Mesendoderm (in vitro differentiated cells): ENCODE measurements at regions not wholly inside any gene's neighbourhood (a gene's known extent, or its start where the extent isn't known, plus 50 kb on each side); places are given as distances from the start of the nearest gene placed in this dataset.
A peak's percentile ranks its signal among the peaks of the same experiment; 100 is the strongest.
"Not testable (repeated sequence)": the region's sequence is repeated elsewhere in the genome, so short reads cannot be mapped to it uniquely, and the experiment has no call there.

Experiments
- DNase-seq: peaks from one replicate; pipeline ENCODE4 v3.0.0; 2013
- H2AK5ac ChIP-seq: 2 replicates; pipeline ENCODE4 v1.6.1; 2013; ENCODE audit warnings: low read length, inconsistent platforms
- H2BK120ac ChIP-seq: 2 replicates; pipeline ENCODE4 v1.6.1; 2013; ENCODE audit warnings: low read depth, mild to moderate bottlenecking, low read length, moderate library complexity, mixed read lengths
- H2BK15ac ChIP-seq: replicated peaks from 2 replicates; pipeline ENCODE4 v1.6.1; 2013; ENCODE audit warnings: low read depth, mild to moderate bottlenecking, moderate library complexity
- H2BK5ac ChIP-seq: 2 replicates; pipeline ENCODE4 v1.6.1; 2013; ENCODE audit warnings: low read length, inconsistent platforms
- H3K18ac ChIP-seq: 2 replicates; pipeline ENCODE4 v1.6.1; 2013; ENCODE audit warnings: mild to moderate bottlenecking, low read length, mixed read lengths
- H3K23ac ChIP-seq: one replicate; pipeline ENCODE4 v1.6.1; 2013; ENCODE audit warnings: low read length
- H3K27ac ChIP-seq: 2 replicates; pipeline ENCODE4 v1.5.1; 2013; ENCODE audit warnings: low read depth, mild to moderate bottlenecking, inconsistent platforms, low read length, moderate library complexity
- H3K27me3 ChIP-seq: 2 replicates; pipeline ENCODE4 v1.6.1; 2013; ENCODE audit warnings: low read length, control low read depth, mild to moderate bottlenecking, inconsistent platforms; ENCODE audit not compliant: insufficient read depth, poor library complexity
- H3K36me3 ChIP-seq: 2 replicates; pipeline ENCODE4 v1.6.1; 2013; ENCODE audit warnings: low read length, inconsistent platforms; ENCODE audit not compliant: control insufficient read depth, insufficient read depth
- H3K4ac ChIP-seq: one replicate; pipeline ENCODE4 v1.6.1; 2013; ENCODE audit warnings: low read depth, mild to moderate bottlenecking, low read length, moderate library complexity
- H3K4me1 ChIP-seq: 2 replicates; pipeline ENCODE4 v1.6.1; 2013; ENCODE audit warnings: low read depth, low read length, inconsistent platforms; ENCODE audit not compliant: control insufficient read depth
- H3K4me2 ChIP-seq: 2 replicates; pipeline ENCODE4 v1.6.1; 2013; ENCODE audit warnings: low read length
- H3K4me3 ChIP-seq: 2 replicates; pipeline ENCODE4 v1.5.1; 2013; ENCODE audit warnings: mild to moderate bottlenecking, low read length
- H3K56ac ChIP-seq: one replicate; pipeline ENCODE4 v1.6.1; 2013; ENCODE audit warnings: low read length
- H3K79me1 ChIP-seq: 2 replicates; pipeline ENCODE4 v1.6.1; 2013; ENCODE audit warnings: low read length, inconsistent platforms
- H3K79me2 ChIP-seq: 2 replicates; pipeline ENCODE4 v1.6.1; 2013; ENCODE audit warnings: mild to moderate bottlenecking, low read length; ENCODE audit not compliant: control insufficient read depth, insufficient read depth
- H3K9ac ChIP-seq: 2 replicates; pipeline ENCODE4 v1.6.1; 2013; ENCODE audit warnings: low read length, inconsistent platforms
- H4K5ac ChIP-seq: one replicate; pipeline ENCODE4 v1.6.1; 2013; ENCODE audit warnings: low read length
- H4K8ac ChIP-seq: one replicate; pipeline ENCODE4 v1.6.1; 2013; ENCODE audit warnings: low read depth, mild to moderate bottlenecking, control low read depth, low read length, moderate library complexity
- WGBS: extraction: QIAGEN DNeasy Blood & Tissue Kit; methylation state at CpG from one replicate; pipeline ENCODE4 v1.1.7; 2013; ENCODE audit warnings: low lambda C conversion rate, missing lambda C conversion rate; ENCODE audit not compliant: insufficient coverage; ENCODE audit errors: extremely low coverage; 5-methylcytosine and 5-hydroxymethylcytosine counted together

DNA sequence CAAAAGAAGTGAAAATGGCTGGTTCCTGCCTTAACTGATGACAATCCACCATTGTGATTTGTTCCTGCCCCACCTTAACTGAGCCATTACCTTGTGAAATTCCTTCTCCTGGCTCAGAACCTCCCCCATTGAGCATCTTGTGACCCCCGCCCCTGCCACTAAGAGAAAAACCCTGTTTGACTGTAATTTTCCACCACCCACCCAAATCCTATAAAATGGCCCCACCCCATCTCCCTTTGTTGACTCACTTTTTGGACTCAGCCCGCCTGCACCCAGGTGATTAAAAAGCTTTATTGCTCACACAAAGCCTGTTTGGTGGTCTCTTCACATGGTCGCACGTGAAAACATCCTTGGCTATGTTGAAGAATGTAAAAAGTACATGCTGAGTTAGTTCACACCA is 197.6 kb upstream of the FBN2 start:
- H3K79me2 ChIP-seq, H4K5ac ChIP-seq, H2AK5ac ChIP-seq, H4K8ac ChIP-seq, H2BK15ac ChIP-seq, H2BK5ac ChIP-seq, H3K27me3 ChIP-seq, H2BK120ac ChIP-seq, H3K4me1 ChIP-seq, H3K4me2 ChIP-seq, H3K56ac ChIP-seq, DNase-seq, H3K4ac ChIP-seq, H3K79me1 ChIP-seq, H3K9ac ChIP-seq, H3K36me3 ChIP-seq, H3K27ac ChIP-seq, H3K18ac ChIP-seq, H3K23ac ChIP-seq, H3K4me3 ChIP-seq: not testable (repeated sequence)
- WGBS = no CpG with 5 or more reads among the region's 4 CpGs

DNA sequence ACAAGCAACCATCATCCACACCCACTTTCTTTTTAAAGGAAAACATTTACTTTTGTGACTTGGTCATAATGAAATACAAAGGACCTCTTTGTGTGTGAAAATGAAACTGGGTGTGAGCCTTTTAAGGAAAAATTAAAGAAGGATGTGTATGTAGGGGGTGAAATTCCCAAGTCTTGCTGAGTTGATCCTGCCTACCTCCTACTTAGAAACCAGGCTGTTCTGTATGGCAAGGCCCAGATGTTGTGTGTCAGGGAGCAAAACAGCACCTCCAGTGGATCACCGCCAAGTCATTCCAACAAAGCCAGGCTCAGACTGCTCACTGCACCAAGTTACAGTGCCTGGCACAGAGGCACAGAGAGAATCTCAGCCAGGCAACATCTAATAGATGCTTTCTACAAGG is 198.5 kb upstream of the FBN2 start:
- peak; percentile 18 for DNase-seq
- Histone ChIP-seq H2BK120ac (no peak overlapping the region), H3K4ac (no peak overlapping the region), H2BK15ac (no peak overlapping the region), H3K56ac (no peak overlapping the region), H3K9ac (no peak overlapping the region), H3K4me3 (no peak overlapping the region), H2AK5ac (no peak overlapping the region), H3K18ac (no peak overlapping the region), H2BK5ac (no peak overlapping the region), H3K79me2 (no peaks in the 10 kb centered on the region), H3K36me3 (no peaks in the 10 kb centered on the region), H3K79me1 (no peaks in the 10 kb centered on the region), H4K5ac (no peak overlapping the region), H3K4me2 (no peak overlapping the region), H3K27ac (no peak overlapping the region), H4K8ac (no peak overlapping the region), H3K27me3 (no peaks in the 10 kb centered on the region), H3K4me1 (no peaks in the 10 kb centered on the region), H3K23ac (no peak overlapping the region)
- WGBS = no CpG with 5 or more reads among the region's 1 CpG

DNA sequence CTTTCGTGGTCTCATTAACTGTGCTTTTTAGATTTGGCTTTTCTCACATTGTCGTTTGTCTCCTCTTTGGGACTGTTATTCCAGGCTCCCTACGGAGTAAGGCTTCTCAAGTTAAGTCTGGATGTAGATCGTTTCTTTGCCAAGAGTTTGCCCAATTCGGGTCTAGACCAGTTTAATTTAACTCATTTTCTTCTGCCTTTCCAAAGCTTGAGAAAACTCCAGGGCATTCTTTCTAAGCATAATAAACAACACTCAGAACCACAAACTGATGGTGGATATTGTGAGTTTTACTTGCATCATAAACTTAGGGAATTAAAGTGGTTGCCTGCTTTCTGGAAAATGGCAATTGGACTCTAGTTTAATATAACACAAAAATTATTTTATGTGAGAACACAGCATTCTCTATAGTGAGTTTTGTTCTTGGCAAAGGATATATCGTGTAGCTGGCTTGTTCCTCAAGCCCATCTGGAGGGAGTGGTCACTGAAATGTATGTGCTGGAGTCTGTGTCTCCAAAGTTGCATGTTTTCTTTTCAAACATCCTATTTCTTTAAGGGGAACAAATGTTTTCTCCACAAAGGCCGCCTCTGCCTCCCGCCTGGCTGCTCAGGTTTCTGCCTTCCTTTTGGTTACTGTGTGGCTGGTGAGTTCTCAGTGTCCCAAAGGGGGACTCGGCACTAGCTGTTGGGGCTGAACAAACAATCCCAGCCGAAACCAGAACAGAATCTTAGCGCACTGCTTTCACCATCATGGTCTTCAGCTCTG is 211.3 kb upstream of the FBN2 start:
- Histone ChIP-seq H4K5ac (no peak overlapping the region), H3K36me3 (no peaks in the 10 kb centered on the region), H3K4me2 (no peak overlapping the region), H3K56ac (no peak overlapping the region), H3K27me3 (no peaks in the 10 kb centered on the region), H3K4ac (no peak overlapping the region), H3K18ac (no peak overlapping the region), H4K8ac (no peak overlapping the region), H3K27ac (no peak overlapping the region), H3K79me1 (no peaks in the 10 kb centered on the region), H2AK5ac (no peak overlapping the region), H2BK5ac (no peak overlapping the region), H3K4me3 (no peak overlapping the region), H3K23ac (no peak overlapping the region), H2BK15ac (no peak overlapping the region), H2BK120ac (no peak overlapping the region), H3K79me2 (no peaks in the 10 kb centered on the region), H3K4me1 (no peaks in the 10 kb centered on the region), H3K9ac (no peak overlapping the region)
- no CpG with 5 or more reads among the region's 11 CpGs for WGBS
- DNase-seq = no peak

DNA sequence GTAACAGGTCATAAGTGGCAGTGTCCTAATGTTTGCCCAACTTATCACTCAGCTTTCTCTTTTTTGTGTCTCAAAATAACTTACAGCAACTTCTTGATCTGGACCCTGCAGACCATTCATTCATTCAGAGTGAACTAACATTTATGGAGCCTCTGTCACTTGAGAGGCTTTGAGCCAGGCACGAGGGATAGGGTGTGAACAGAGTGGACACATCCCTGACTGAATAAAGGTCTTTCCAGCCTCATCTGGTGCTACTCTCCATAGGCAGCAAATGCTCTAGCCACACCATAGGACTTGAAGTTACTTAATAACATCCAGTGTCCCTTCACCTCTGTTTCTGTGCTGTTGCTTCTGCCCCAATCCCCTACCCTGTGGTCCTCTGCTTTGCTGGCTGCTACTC is 212.1 kb upstream of the FBN2 start:
- Histone ChIP-seq H3K79me2 (no peaks in the 10 kb centered on the region), H3K4me3 (no peak overlapping the region), H4K5ac (no peak overlapping the region), H3K4me2 (no peak overlapping the region), H2BK15ac (no peak overlapping the region), H3K18ac (no peak overlapping the region), H3K79me1 (no peaks in the 10 kb centered on the region), H3K27ac (no peak overlapping the region), H3K9ac (no peak overlapping the region), H3K23ac (no peak overlapping the region), H2BK120ac (no peak overlapping the region), H3K4ac (no peak overlapping the region), H3K4me1 (no peaks in the 10 kb centered on the region), H2BK5ac (no peak overlapping the region), H4K8ac (no peak overlapping the region), H3K36me3 (no peaks in the 10 kb centered on the region), H3K27me3 (no peaks in the 10 kb centered on the region), H2AK5ac (no peak overlapping the region), H3K56ac (no peak overlapping the region)
- DNase-seq = no peak
- WGBS = no CpG with 5 or more reads among the region's 1 CpG

DNA sequence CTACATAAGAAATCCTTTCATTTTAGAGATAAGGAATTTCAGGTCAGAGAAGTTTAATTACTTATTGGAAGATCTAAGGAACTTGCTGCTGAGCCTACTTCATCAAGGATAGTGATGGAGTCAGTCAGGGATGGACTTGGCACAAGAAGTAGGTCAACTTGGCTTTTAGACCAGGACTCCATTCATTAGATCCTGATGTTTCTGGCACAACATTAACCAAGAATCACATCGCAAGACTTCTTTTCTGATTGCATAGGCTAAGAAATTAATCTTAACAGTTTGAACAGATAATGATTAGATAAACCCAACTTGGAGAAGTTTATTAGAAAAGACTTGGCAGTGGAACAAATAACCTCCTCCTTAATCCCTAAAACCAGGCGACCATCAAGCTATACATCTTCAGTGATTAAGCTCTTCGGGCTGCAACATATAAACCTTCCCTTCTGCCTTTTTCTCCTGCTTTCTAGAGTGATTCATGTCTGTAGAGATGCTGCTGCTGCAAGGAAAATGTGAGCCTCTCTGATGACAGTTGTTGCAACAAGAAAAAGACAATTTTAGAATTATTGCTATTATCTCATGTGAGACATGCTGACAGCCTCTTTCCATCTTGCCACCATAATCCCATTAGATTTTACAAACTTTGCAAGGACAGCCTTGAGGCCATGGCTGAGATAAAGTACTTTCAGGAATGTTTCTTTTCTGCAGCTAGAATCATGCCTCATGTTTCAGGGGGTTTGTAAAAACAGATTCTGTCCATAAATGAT is 207.9 kb upstream of the SLC27A6 start:
- H3K56ac ChIP-seq = no peak overlapping the region
- no peaks in the 10 kb centered on the region for H3K4me1 ChIP-seq
- no peak overlapping the region for H3K4me3 ChIP-seq
- no peak overlapping the region for H2BK5ac ChIP-seq
- H3K36me3 ChIP-seq = no peaks in the 10 kb centered on the region
- no peak overlapping the region for H3K4ac ChIP-seq
- no peak overlapping the region for H3K23ac ChIP-seq
- H2AK5ac ChIP-seq = no peak overlapping the region
- H3K18ac ChIP-seq = no peak overlapping the region
- H3K27me3 ChIP-seq = no peaks in the 10 kb centered on the region
- no peak overlapping the region for H3K9ac ChIP-seq
- H4K8ac ChIP-seq = no peak overlapping the region
- H3K27ac ChIP-seq = no peak overlapping the region
- no peak for DNase-seq
- WGBS = no CpG with 5 or more reads among the region's 3 CpGs
- no peaks in the 10 kb centered on the region for H3K79me1 ChIP-seq
- H3K79me2 ChIP-seq = no peaks in the 10 kb centered on the region
- no peak overlapping the region for H4K5ac ChIP-seq
- no peak overlapping the region for H2BK120ac ChIP-seq
- H3K4me2 ChIP-seq = no peak overlapping the region
- no peak overlapping the region for H2BK15ac ChIP-seq
